GM10266 (cell line): ENCODE measurements at regions not wholly inside any gene's neighbourhood (a gene's known extent, or its start where the extent isn't known, plus 50 kb on each side); places are given as distances from the start of the nearest gene placed in this dataset.

Experiments
- DNase-seq: peaks from one replicate; pipeline ENCODE4 v3.0.0; 2012; ENCODE audit errors: extremely low spot score
- CTCF ChIP-seq: IDR thresholded peaks from 2 replicates; pipeline ENCODE4 v1.5.1; 2012; ENCODE audit warnings: mild to moderate bottlenecking, low read depth; ENCODE audit not compliant: control insufficient read depth, insufficient read depth; ENCODE audit errors: missing control alignments

- no peak for DNase-seq
- no peak for TF ChIP-seq CTCF
Observed at GRCh38 chr3:174419216-174419615, 439.9 kb upstream of the NAALADL2 start.

GRCh38 chr3:174423936-174424335, 435.2 kb upstream of the NAALADL2 start:
- no peak for DNase-seq
- no peak for TF ChIP-seq CTCF

GRCh38 chr3:174424656-174425055, 434.5 kb upstream of the NAALADL2 start:
- DNase-seq: no peak
- no peak for TF ChIP-seq CTCF

GRCh38 chr3:174425422-174425821, 433.7 kb upstream of the NAALADL2 start:
- DNase-seq: no peak
- no peak for TF ChIP-seq CTCF

GRCh38 chr3:174430986-174431385, 428.1 kb upstream of the NAALADL2 start:
- TF ChIP-seq CTCF: no peak
- no peak for DNase-seq

- no peak for TF ChIP-seq CTCF
- no peak for DNase-seq
Observed at GRCh38 chr3:174431717-174432116, 427.4 kb upstream of the NAALADL2 start.

- DNase-seq: no peak
- TF ChIP-seq CTCF: no peak
Observed at GRCh38 chr3:174436367-174436766, 422.8 kb upstream of the NAALADL2 start.
